PC-9 (cell line): ENCODE measurements at regions not wholly inside any gene's neighbourhood (a gene's known extent, or its start where the extent isn't known, plus 50 kb on each side); places are given as distances from the start of the nearest gene placed in this dataset.

ENCODE experiments used
- BruUV-seq: library from RNA; stranded (reverse); fragments of 400-500 nt; replicated peaks from 2 replicates; lab custom pipeline; 2021; lab: Mats Ljungman, UMichigan
- CTCF ChIA-PET: fragments of 300-600 bp; sonication (Branson Sonifier 250); formaldehyde crosslinking; loops from one replicate; lab custom pipeline; 2022; ENCODE audit warnings: antibody characterized with exemption; lab: Charles Lee
- POLR2A ChIA-PET: fragments of 300-600 bp; sonication (Branson Sonifier 250); formaldehyde crosslinking; loops from one replicate; lab custom pipeline; 2022; ENCODE audit warnings: antibody characterized with exemption; ENCODE audit not compliant: unreplicated experiment; lab: Charles Lee
- DNase-seq, 2 experiments: peaks; one replicate each; pipeline versions ENCODE4 v3.0.0 to v3.0.0-alpha.2; 2015 to 2022; ENCODE audit warnings: mixed read lengths in 1 of 2
- H2AFZ ChIP-seq: fragments of 200-600 bp; sonication (generic); 2 replicates; pipeline ENCODE4 v1.8.1; 2017; ENCODE audit warnings: antibody characterized with exemption
- H3F3A ChIP-seq: fragments of 200-600 bp; sonication (generic); 2 replicates; pipeline ENCODE4 v1.8.1; 2017; ENCODE audit warnings: antibody characterized with exemption, mild to moderate bottlenecking, low read depth; ENCODE audit not compliant: insufficient read depth
- H3K27ac ChIP-seq: fragments of 200-600 bp; sonication (generic); 2 replicates; pipeline ENCODE4 v1.6.1; 2016; ENCODE audit warnings: mixed run types
- H3K27me3 ChIP-seq: fragments of 200-600 bp; sonication (generic); 2 replicates; pipeline ENCODE4 v1.6.1; 2016; ENCODE audit warnings: low read depth, mixed run types; ENCODE audit not compliant: insufficient read depth
- H3K36me3 ChIP-seq: fragments of 200-600 bp; sonication (generic); 2 replicates; pipeline ENCODE4 v1.6.1; 2016; ENCODE audit warnings: low read depth, mixed run types
- H3K4me1 ChIP-seq: fragments of 200-600 bp; sonication (generic); replicated peaks from 2 replicates; pipeline ENCODE4 v1.6.1; 2016; ENCODE audit warnings: mixed run types; ENCODE audit not compliant: insufficient read depth
- H3K4me2 ChIP-seq: fragments of 200-600 bp; sonication (generic); 2 replicates; pipeline ENCODE4 v1.6.1; 2017; ENCODE audit warnings: mixed run types
- H3K4me3 ChIP-seq: fragments of 200-600 bp; sonication (generic); 2 replicates; pipeline ENCODE4 v1.6.1; 2016; ENCODE audit warnings: mixed run types
- H3K79me2 ChIP-seq: fragments of 200-600 bp; sonication (generic); 2 replicates; pipeline ENCODE4 v1.6.1; 2017; ENCODE audit warnings: low read depth, mixed run types
- H3K9me2 ChIP-seq: fragments of 200-600 bp; sonication (generic); 2 replicates; pipeline ENCODE4 v1.8.1; 2017; ENCODE audit warnings: mild to moderate bottlenecking; ENCODE audit not compliant: insufficient read depth
- H3K9me3 ChIP-seq: fragments of 200-600 bp; sonication (generic); 2 replicates; pipeline ENCODE4 v1.8.1; 2016; ENCODE audit warnings: low read depth; ENCODE audit not compliant: insufficient read depth
- H4K20me1 ChIP-seq: fragments of 200-600 bp; sonication (generic); 2 replicates; pipeline ENCODE4 v1.8.1; 2017; ENCODE audit not compliant: insufficient read depth
- CTCF ChIP-seq: fragments of 200-600 bp; sonication (generic); conservative IDR thresholded peaks from 2 replicates; pipeline ENCODE4 v1.6.1; 2017; ENCODE audit warnings: mixed run types, antibody characterized with exemption, mild to moderate bottlenecking, moderate library complexity
- EZH2 ChIP-seq: fragments of 200-600 bp; sonication (generic); IDR thresholded peaks from 2 replicates; pipeline ENCODE4 v1.8.0; 2017; ENCODE audit warnings: antibody characterized with exemption, low read depth
- intact Hi-C: fragments of 100-400 bp; cut with micrococcal nuclease; formaldehyde crosslinking; loops from one replicate; pipeline ENCODE4 v1.10.0; 2022; ENCODE audit not compliant: unreplicated experiment

GRCh38 chr12:46445093-46445492 lies 72.5 kb upstream of the SLC38A2 start:
- Histone ChIP-seq H2AFZ (no peak overlapping the region), H3F3A (no peaks in the 10 kb centered on the region), H3K36me3 (no peaks in the 10 kb centered on the region), H4K20me1 (no peaks in the 10 kb centered on the region), H3K4me2 (no peak overlapping the region), H3K4me1 (peaks cover 17% of the 10 kb centered on the region), H3K27me3 (no peaks in the 10 kb centered on the region), H3K9me2 (no peaks in the 10 kb centered on the region), H3K27ac (no peak overlapping the region), H3K4me3 (no peak overlapping the region), H3K9me3 (0 out of 2 replicates have a peak, but pooled peaks cover 4% of the 10 kb centered on the region), H3K79me2 (no peaks in the 10 kb centered on the region)
- intact Hi-C loops: no loop called here
- no peak for DNase-seq
- BruUV-seq: no TSS peak
- CTCF ChIA-PET: no interaction called here
- TF ChIP-seq EZH2: no peak
- TF ChIP-seq CTCF: no peak
- POLR2A ChIA-PET: no interaction called here

- Histone ChIP-seq H3K27me3 (no peaks in the 10 kb centered on the region), H3K4me3 (no peak overlapping the region), H3K9me3 (peaks cover 4% of the 10 kb centered on the region; the same call in 1 of the 2 replicates), H3K79me2 (no peaks in the 10 kb centered on the region), H2AFZ (no peak overlapping the region), H3K4me2 (no peak overlapping the region), H4K20me1 (no peaks in the 10 kb centered on the region), H3K9me2 (no peaks in the 10 kb centered on the region), H3K4me1 (peaks cover 20% of the 10 kb centered on the region), H3F3A (no peaks in the 10 kb centered on the region), H3K27ac (no peak overlapping the region), H3K36me3 (no peaks in the 10 kb centered on the region)
- intact Hi-C loops: no loop called here
- POLR2A ChIA-PET: interaction anchor here (0.5 to 0.7 kb wide), 2 partner anchors 8 to 1632 kb away, joined by 3 to 4 read pairs; no protein-coding TSS in a partner anchor
- CTCF ChIA-PET: no interaction called here
- TF ChIP-seq EZH2: no peak
- no peak for TF ChIP-seq CTCF
- BruUV-seq: no TSS peak
- DNase-seq: no peak
These were observed 71.2 kb upstream of the SLC38A2 start for GRCh38 chr12:46443594-46444263.

GRCh38 chr12:46442738-46443137 lies 70.2 kb upstream of the SLC38A2 start:
- Histone ChIP-seq H3K4me2 (no peak overlapping the region), H3K36me3 (no peaks in the 10 kb centered on the region), H3K27ac (no peak overlapping the region; the same call in 1 of the 2 replicates), H3K4me1 (peaks cover 20% of the 10 kb centered on the region), H3K9me2 (no peaks in the 10 kb centered on the region), H4K20me1 (no peaks in the 10 kb centered on the region), H3K79me2 (no peaks in the 10 kb centered on the region), H2AFZ (no peak overlapping the region), H3F3A (no peaks in the 10 kb centered on the region), H3K27me3 (no peaks in the 10 kb centered on the region), H3K9me3 (peaks cover 4% of the 10 kb centered on the region; the same call in 1 of the 2 replicates), H3K4me3 (no peak overlapping the region)
- TF ChIP-seq CTCF (no peak), EZH2 (no peak)
- BruUV-seq: no TSS peak
- CTCF ChIA-PET: no interaction called here
- DNase-seq: no peak
- POLR2A ChIA-PET: interaction anchor here (0.7 kb wide), 1 partner anchor 1633 kb away, joined by 4 read pairs; no protein-coding TSS in a partner anchor
- intact Hi-C loops: no loop called here
